ENCODE measurements at regions not wholly inside any gene's neighbourhood (a gene's known extent, or its start where the extent isn't known, plus 50 kb on each side); places are given as distances from the start of the nearest gene placed in this dataset.

DNA sequence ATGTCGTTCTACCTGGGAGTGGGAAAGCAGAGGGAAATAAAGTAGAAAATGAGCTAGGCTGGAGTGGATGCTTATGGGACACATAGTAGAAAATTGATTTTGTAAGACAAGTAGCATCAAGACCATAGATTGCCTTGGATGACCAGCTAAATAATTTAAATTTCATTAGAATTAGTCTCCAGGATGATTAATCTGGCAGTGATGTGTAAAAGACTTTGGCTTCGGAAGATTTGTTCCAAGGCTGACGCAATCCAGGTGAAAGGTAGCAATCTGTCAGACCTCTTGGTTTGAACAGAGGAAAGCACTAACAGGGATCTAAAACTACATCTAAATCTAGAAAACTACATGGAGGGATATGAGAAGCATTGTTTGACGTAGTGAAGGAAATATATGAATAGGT is 236.5 kb downstream of the ARL4A start:
- Histone ChIP-seq H3K4me2 (replicated peaks; ENCODE audit: low read depth, low read length, poor library complexity, severe bottlenecking) (no peak overlapping the region), H3K9ac (ENCODE audit: low read length) (no peak overlapping the region), H3K9me3 (ENCODE audit: control extremely low read depth in 1 of 3, control insufficient read depth in 2 of 3, insufficient read depth in 1 of 3, low read length in 2 of 3) (no peaks in the 10 kb centered on the region), H3K4me3 (ENCODE audit: control extremely low read depth in 1 of 5, extremely low read depth in 1 of 5, insufficient read depth in 1 of 5, low read depth in 2 of 5, low read length in 4 of 5) (no peak overlapping the region), H2AFZ (ENCODE audit: insufficient read depth, low read depth, low read length, poor library complexity, severe bottlenecking) (no peak overlapping the region), H3K79me2 (ENCODE audit: control insufficient read depth, insufficient read depth, low read length) (no peaks in the 10 kb centered on the region), H3K4me1 (ENCODE audit: control insufficient read depth in 2 of 2, insufficient read depth in 2 of 2, low read length in 2 of 2) (no peaks in the 10 kb centered on the region), H3K36me3 (replicated peaks in 1 of 2; ENCODE audit: control extremely low read depth in 1 of 2, control insufficient read depth in 1 of 2, extremely low read depth in 1 of 2, insufficient read depth in 2 of 2, low read length in 1 of 2) (no peaks in the 10 kb centered on the region), H3K27ac (ENCODE audit: low read length in 2 of 2) (no peak overlapping the region), H4K20me1 (ENCODE audit: control insufficient read depth, insufficient read depth, low read length, poor library complexity, severe bottlenecking) (no peaks in the 10 kb centered on the region), H3K27me3 (replicated peaks in 1 of 4; ENCODE audit: control extremely low read depth in 1 of 4, control insufficient read depth in 3 of 4, insufficient read depth in 4 of 4, low read length in 3 of 4) (no peaks in the 10 kb centered on the region)
- no peaks in the 10 kb centered on the region for H3K27me3 Mint-ChIP-seq
- no CpG with 5 or more reads among the region's 4 CpGs for WGBS (ENCODE audit: insufficient coverage)
- TF ChIP-seq, protein P1, sequence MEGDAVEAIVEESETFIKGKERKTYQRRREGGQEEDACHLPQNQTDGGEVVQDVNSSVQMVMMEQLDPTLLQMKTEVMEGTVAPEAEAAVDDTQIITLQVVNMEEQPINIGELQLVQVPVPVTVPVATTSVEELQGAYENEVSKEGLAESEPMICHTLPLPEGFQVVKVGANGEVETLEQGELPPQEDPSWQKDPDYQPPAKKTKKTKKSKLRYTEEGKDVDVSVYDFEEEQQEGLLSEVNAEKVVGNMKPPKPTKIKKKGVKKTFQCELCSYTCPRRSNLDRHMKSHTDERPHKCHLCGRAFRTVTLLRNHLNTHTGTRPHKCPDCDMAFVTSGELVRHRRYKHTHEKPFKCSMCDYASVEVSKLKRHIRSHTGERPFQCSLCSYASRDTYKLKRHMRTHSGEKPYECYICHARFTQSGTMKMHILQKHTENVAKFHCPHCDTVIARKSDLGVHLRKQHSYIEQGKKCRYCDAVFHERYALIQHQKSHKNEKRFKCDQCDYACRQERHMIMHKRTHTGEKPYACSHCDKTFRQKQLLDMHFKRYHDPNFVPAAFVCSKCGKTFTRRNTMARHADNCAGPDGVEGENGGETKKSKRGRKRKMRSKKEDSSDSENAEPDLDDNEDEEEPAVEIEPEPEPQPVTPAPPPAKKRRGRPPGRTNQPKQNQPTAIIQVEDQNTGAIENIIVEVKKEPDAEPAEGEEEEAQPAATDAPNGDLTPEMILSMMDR (IDR thresholded peaks at IDR 0.05), result no peak
- no peak for TF ChIP-seq EZH2 (IDR thresholded peaks at IDR 0.05; ENCODE audit: borderline replicate concordance, insufficient read depth, low read depth, low read length, poor library complexity, severe bottlenecking)
- H3K27ac Mint-ChIP-seq, result no peak overlapping the region
- DNase-seq, result no peak
- no peaks in the 10 kb centered on the region for H3K4me1 Mint-ChIP-seq
- POLR2A ChIA-PET, result no interaction called here
- no peak overlapping the region for H3K4me3 Mint-ChIP-seq
- ATAC-seq (ENCODE audit: low read depth), result no peak
- no peaks in the 10 kb centered on the region for H3K9me3 Mint-ChIP-seq (ENCODE audit: insufficient read depth)
- CTCF ChIA-PET, result no interaction called here
- intact Hi-C loops (cut with micrococcal nuclease), result no loop called here

DNA sequence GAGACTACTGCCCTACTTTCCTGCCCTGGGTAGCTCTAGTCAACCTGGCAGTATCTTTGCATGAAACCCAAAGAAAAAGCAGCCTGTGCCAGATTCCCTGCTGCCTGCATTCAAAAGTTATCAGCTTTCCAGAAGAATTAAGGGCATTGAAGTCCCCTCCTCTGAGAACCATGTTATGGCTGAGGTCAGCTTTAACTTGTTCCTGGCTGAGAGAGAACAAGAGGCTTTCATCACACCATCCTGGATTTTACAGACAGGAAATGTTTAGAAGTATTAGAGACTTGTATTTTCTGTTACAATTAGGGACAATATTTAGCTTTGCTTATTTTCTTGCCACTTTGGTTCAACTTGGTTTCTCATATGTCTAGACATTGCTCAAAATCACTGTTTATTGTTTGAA is 238.8 kb downstream of the ARL4A start:
- ATAC-seq (ENCODE audit: low read depth), result no peak

More for the DNA sequence above, 238.8 kb downstream of the ARL4A start:
- Mint-ChIP-seq H3K9me3 (ENCODE audit: insufficient read depth) (no peaks in the 10 kb centered on the region), H3K27me3 (no peaks in the 10 kb centered on the region), H3K27ac (no peak overlapping the region), H3K4me3 (no peak overlapping the region), H3K4me1 (no peaks in the 10 kb centered on the region)
- Histone ChIP-seq H3K4me2 (replicated peaks; ENCODE audit: low read depth, low read length, poor library complexity, severe bottlenecking) (no peak overlapping the region), H3K4me3 (ENCODE audit: control extremely low read depth in 1 of 5, extremely low read depth in 1 of 5, insufficient read depth in 1 of 5, low read depth in 2 of 5, low read length in 4 of 5) (no peak overlapping the region), H2AFZ (ENCODE audit: insufficient read depth, low read depth, low read length, poor library complexity, severe bottlenecking) (no peak overlapping the region), H3K9me3 (ENCODE audit: control extremely low read depth in 1 of 3, control insufficient read depth in 2 of 3, insufficient read depth in 1 of 3, low read length in 2 of 3) (no peaks in the 10 kb centered on the region), H4K20me1 (ENCODE audit: control insufficient read depth, insufficient read depth, low read length, poor library complexity, severe bottlenecking) (no peaks in the 10 kb centered on the region), H3K27me3 (replicated peaks in 1 of 4; ENCODE audit: control extremely low read depth in 1 of 4, control insufficient read depth in 3 of 4, insufficient read depth in 4 of 4, low read length in 3 of 4) (no peaks in the 10 kb centered on the region), H3K36me3 (replicated peaks in 1 of 2; ENCODE audit: control extremely low read depth in 1 of 2, control insufficient read depth in 1 of 2, extremely low read depth in 1 of 2, insufficient read depth in 2 of 2, low read length in 1 of 2) (no peaks in the 10 kb centered on the region), H3K9ac (ENCODE audit: low read length) (no peak overlapping the region), H3K79me2 (ENCODE audit: control insufficient read depth, insufficient read depth, low read length) (no peaks in the 10 kb centered on the region), H3K4me1 (ENCODE audit: control insufficient read depth in 2 of 2, insufficient read depth in 2 of 2, low read length in 2 of 2) (no peaks in the 10 kb centered on the region), H3K27ac (ENCODE audit: low read length in 2 of 2) (no peak overlapping the region)
- CTCF ChIA-PET, result interaction anchor here (1.1 kb wide), 1 partner anchor 288 kb away, joined by 3 read pairs; no protein-coding TSS in a partner anchor
- POLR2A ChIA-PET, result no interaction called here
- no peak for DNase-seq
- TF ChIP-seq, protein P1 (IDR thresholded peaks at IDR 0.05), result no peak
- TF ChIP-seq EZH2 (IDR thresholded peaks at IDR 0.05; ENCODE audit: borderline replicate concordance, insufficient read depth, low read depth, low read length, poor library complexity, severe bottlenecking), result no peak
- intact Hi-C loops (cut with micrococcal nuclease), result no loop called here
